Keratinocyte (primary cell): ENCODE measurements at regions not wholly inside any gene's neighbourhood (a gene's known extent, or its start where the extent isn't known, plus 50 kb on each side); places are given as distances from the start of the nearest gene placed in this dataset.

Source experiments
- DNase-seq: peaks from one replicate; pipeline ENCODE4 v3.0.0-alpha.2; 2011; ENCODE audit warnings: low read depth, missing footprints, low spot score
- FAIRE-seq: peaks from 2 replicates; lab custom pipeline; 2011; peaks lifted over from hg19 to GRCh38; lab: Jason Lieb, UNC
- H2AFZ ChIP-seq: 2 replicates; pipeline ENCODE4 v1.6.0; 2012; ENCODE audit warnings: low read length, control low read depth, inconsistent platforms; ENCODE audit not compliant: control insufficient read depth
- H3K27ac ChIP-seq: 2 replicates; pipeline ENCODE4 v1.5.1; 2011; ENCODE audit warnings: low read length; ENCODE audit not compliant: control insufficient read depth, insufficient read depth
- H3K27me3 ChIP-seq: 3 replicates; pipeline ENCODE4 v1.6.0; 2011; ENCODE audit warnings: low read length; ENCODE audit not compliant: control insufficient read depth, insufficient read depth; ENCODE audit errors: extremely low read depth
- H3K36me3 ChIP-seq, 2 experiments: 2 replicates in 1 of 2; 3 replicates in 1 of 2; pipeline ENCODE4 v1.5.1; 2011; ENCODE audit warnings: low read length in 2 of 2, mild to moderate bottlenecking in 1 of 2; ENCODE audit not compliant: control insufficient read depth in 2 of 2, insufficient read depth in 2 of 2; ENCODE audit errors: extremely low read depth in 1 of 2
- H3K4me1 ChIP-seq: 3 replicates; pipeline ENCODE4 v1.5.1; 2011; ENCODE audit warnings: low read length; ENCODE audit not compliant: control insufficient read depth, insufficient read depth; ENCODE audit errors: extremely low read depth
- H3K4me2 ChIP-seq: 3 replicates; pipeline ENCODE4 v1.6.0; 2011; ENCODE audit warnings: low read depth, low read length; ENCODE audit not compliant: control insufficient read depth, insufficient read depth; ENCODE audit errors: extremely low read depth
- H3K4me3 ChIP-seq, 3 experiments: fragments of 200-600 bp in 1 of 3; sonication (generic) in 1 of 3; 2 replicates in 2 of 3; 3 replicates in 1 of 3; pipeline ENCODE4 v1.5.1; 2011 to 2016; ENCODE audit warnings: low read length in 3 of 3, mild to moderate bottlenecking in 3 of 3, control low read depth in 2 of 3, inconsistent platforms in 1 of 3, low read depth in 1 of 3, mixed read lengths in 1 of 3, mixed run types in 1 of 3, moderate library complexity in 1 of 3; ENCODE audit not compliant: control insufficient read depth in 2 of 3, insufficient read depth in 2 of 3; ENCODE audit errors: extremely low read depth in 1 of 3
- H3K79me2 ChIP-seq: 2 replicates; pipeline ENCODE4 v1.6.0; 2012; ENCODE audit warnings: low read length; ENCODE audit not compliant: control insufficient read depth, insufficient read depth
- H3K9ac ChIP-seq: 3 replicates; pipeline ENCODE4 v1.6.0; 2011; ENCODE audit warnings: low read length; ENCODE audit not compliant: control insufficient read depth, insufficient read depth; ENCODE audit errors: extremely low read depth
- H3K9me1 ChIP-seq: 3 replicates; pipeline ENCODE4 v1.6.0; 2011; ENCODE audit warnings: low read length; ENCODE audit not compliant: control insufficient read depth, insufficient read depth; ENCODE audit errors: extremely low read depth
- H3K9me3 ChIP-seq: 2 replicates; pipeline ENCODE4 v1.5.1; 2012; ENCODE audit warnings: low read depth, low read length; ENCODE audit not compliant: control insufficient read depth
- H4K20me1 ChIP-seq: 3 replicates; pipeline ENCODE4 v1.6.0; 2011; ENCODE audit warnings: low read length; ENCODE audit not compliant: control insufficient read depth, insufficient read depth; ENCODE audit errors: extremely low read depth
- EZH2 ChIP-seq: IDR thresholded peaks from one replicate; pipeline ENCODE4 v1.6.1; 2012; ENCODE audit warnings: inconsistent platforms, mild to moderate bottlenecking, low read length, moderate library complexity
- dilution Hi-C: fragments of 300-500 bp; cut with MboI; formaldehyde crosslinking; loops from one replicate; pipeline ENCODE4 v1.7.0; 2020; ENCODE audit warnings: low sequenced_read_pairs; ENCODE audit not compliant: extremely low pct_ligation_motif_present
- TF ChIP-seq, protein P1 (sequence below), 3 experiments: IDR thresholded peaks in 1 of 3; conservative IDR thresholded peaks in 1 of 3; optimal IDR thresholded peaks in 1 of 3; 2 replicates in 2 of 3; 3 replicates in 1 of 3; pipeline versions ENCODE3 to v1.5.1; 2011; ENCODE audit warnings: low read length in 3 of 3, mild to moderate bottlenecking in 3 of 3, moderate library complexity in 2 of 3, control low read depth in 1 of 3, inconsistent platforms in 1 of 3; ENCODE audit not compliant: insufficient read depth in 2 of 3; ENCODE audit errors: extremely low read depth in 1 of 3

DNA sequence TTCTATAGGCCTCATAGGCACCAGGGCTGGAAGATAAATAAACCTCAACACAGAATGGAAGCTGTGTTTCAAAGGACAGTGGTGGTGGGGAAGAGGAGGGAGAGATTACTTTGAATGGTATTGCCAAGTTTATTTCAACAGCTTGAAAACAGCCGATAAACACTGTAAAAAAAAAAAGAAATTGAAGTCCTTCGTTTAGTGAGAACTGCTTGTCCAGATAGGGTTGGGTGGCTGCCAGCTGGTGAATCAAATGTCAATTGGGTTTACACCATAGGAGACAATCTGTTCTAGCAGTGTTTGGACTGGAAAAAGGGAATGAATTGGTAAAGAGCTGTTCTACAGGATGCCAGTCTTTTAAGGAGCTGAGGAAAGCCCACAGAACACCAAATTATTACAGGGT is 254.8 kb downstream of the PHF14 start:
- dilution Hi-C loops: no loop called here
- TF ChIP-seq, protein P1, sequence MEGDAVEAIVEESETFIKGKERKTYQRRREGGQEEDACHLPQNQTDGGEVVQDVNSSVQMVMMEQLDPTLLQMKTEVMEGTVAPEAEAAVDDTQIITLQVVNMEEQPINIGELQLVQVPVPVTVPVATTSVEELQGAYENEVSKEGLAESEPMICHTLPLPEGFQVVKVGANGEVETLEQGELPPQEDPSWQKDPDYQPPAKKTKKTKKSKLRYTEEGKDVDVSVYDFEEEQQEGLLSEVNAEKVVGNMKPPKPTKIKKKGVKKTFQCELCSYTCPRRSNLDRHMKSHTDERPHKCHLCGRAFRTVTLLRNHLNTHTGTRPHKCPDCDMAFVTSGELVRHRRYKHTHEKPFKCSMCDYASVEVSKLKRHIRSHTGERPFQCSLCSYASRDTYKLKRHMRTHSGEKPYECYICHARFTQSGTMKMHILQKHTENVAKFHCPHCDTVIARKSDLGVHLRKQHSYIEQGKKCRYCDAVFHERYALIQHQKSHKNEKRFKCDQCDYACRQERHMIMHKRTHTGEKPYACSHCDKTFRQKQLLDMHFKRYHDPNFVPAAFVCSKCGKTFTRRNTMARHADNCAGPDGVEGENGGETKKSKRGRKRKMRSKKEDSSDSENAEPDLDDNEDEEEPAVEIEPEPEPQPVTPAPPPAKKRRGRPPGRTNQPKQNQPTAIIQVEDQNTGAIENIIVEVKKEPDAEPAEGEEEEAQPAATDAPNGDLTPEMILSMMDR (optimal IDR thresholded peaks at IDR 0.05 in 1 of 3, IDR thresholded peaks at IDR 0.05 in 1 of 3, conservative IDR thresholded peaks at IDR 0.05 in 1 of 3; ENCODE audit: extremely low read depth in 1 of 3, insufficient read depth in 2 of 3, low read length in 3 of 3): no peak
- TF ChIP-seq EZH2: no peak
- no peak overlapping the region for H3K4me2 ChIP-seq
- no peaks in the 10 kb centered on the region for H3K4me1 ChIP-seq
- no peaks in the 10 kb centered on the region for H3K9me1 ChIP-seq
- no peak overlapping the region for H2AFZ ChIP-seq
- no peak overlapping the region for H3K4me3 ChIP-seq
- no peaks in the 10 kb centered on the region for H3K27me3 ChIP-seq
- no peak overlapping the region for H3K9ac ChIP-seq
- no peak for DNase-seq
- H4K20me1 ChIP-seq: no peaks in the 10 kb centered on the region
- H3K79me2 ChIP-seq: no peaks in the 10 kb centered on the region
- H3K36me3 ChIP-seq: no peaks in the 10 kb centered on the region
- H3K27ac ChIP-seq: no peak overlapping the region
- H3K9me3 ChIP-seq: no peaks in the 10 kb centered on the region
- FAIRE-seq: no peak

DNA sequence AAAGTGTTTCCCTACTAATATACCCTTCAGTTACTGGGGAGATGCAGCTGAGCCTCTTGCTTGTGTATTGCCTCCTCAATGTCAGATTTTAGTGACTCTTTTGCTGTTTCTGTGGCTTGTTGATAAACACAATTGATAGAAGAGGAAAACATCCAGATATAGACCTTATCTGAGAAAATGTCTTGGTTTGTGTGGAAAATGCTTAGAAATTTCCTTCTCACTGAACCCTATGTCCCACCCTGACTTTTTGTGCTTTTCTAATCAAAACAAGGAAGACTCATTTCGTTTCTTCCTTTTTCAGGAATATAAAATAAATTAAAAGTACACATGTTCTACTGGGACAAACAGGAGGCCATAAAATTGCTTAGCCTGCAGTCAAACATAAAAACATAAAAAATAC is 257.5 kb downstream of the PHF14 start:
- Histone ChIP-seq H2AFZ (no peak overlapping the region), H3K9me1 (no peaks in the 10 kb centered on the region), H3K79me2 (no peaks in the 10 kb centered on the region), H4K20me1 (no peaks in the 10 kb centered on the region), H3K36me3 (no peaks in the 10 kb centered on the region), H3K4me3 (no peak overlapping the region), H3K9me3 (no peaks in the 10 kb centered on the region), H3K9ac (no peak overlapping the region), H3K4me1 (no peaks in the 10 kb centered on the region), H3K27ac (no peak overlapping the region), H3K27me3 (no peaks in the 10 kb centered on the region), H3K4me2 (no peak overlapping the region)
- DNase-seq: no peak
- dilution Hi-C loops: no loop called here
- TF ChIP-seq EZH2: no peak
- TF ChIP-seq, protein P1 (optimal IDR thresholded peaks at IDR 0.05 in 1 of 3, IDR thresholded peaks at IDR 0.05 in 1 of 3, conservative IDR thresholded peaks at IDR 0.05 in 1 of 3; ENCODE audit: extremely low read depth in 1 of 3, insufficient read depth in 2 of 3, low read length in 3 of 3): no peak
- FAIRE-seq: no peak
